D721Med (cell line): ENCODE measurements at regions not wholly inside any gene's neighbourhood (a gene's known extent, or its start where the extent isn't known, plus 50 kb on each side); places are given as distances from the start of the nearest gene placed in this dataset.

Experiments used
- DNase-seq: peaks from one replicate; pipeline ENCODE4 v3.0.0; 2011; ENCODE audit warnings: low spot score; ENCODE audit not compliant: insufficient read length
- FAIRE-seq: peaks from 2 replicates; lab custom pipeline; 2011; peaks lifted over from hg19 to GRCh38; lab: Jason Lieb, UNC
- CTCF ChIP-seq: IDR thresholded peaks from 2 replicates; pipeline ENCODE4 v1.5.1; 2012; ENCODE audit warnings: mild to moderate bottlenecking, control low read depth; ENCODE audit not compliant: insufficient read depth; ENCODE audit errors: missing control alignments

DNA sequence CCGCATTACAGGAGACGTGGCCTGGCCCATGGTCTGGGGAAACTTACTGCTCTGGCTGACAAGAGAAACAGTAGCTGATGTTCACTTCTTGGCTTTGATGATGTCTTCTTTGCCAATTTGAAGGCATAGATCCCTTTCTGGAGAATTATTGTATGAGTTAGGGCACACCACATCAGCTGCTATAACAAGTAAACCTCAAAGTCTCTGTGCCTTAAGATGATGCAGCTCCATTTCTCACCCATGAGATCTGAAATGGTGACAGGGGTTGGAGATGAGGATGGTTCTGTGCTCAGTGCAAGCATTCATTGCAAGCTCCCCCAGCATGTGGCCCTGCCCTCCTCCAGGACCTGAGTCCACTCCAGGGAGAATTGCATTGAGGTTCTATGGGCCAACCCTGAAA lies 157.4 kb downstream of the IRX5 start:
- no peak for DNase-seq
- no peak for FAIRE-seq
- TF ChIP-seq CTCF: no peak

GRCh38 chr16:55089600-55089999 lies 158.9 kb downstream of the IRX5 start:
- DNase-seq (no peak), FAIRE-seq (no peak)
- TF ChIP-seq CTCF: no peak

DNA sequence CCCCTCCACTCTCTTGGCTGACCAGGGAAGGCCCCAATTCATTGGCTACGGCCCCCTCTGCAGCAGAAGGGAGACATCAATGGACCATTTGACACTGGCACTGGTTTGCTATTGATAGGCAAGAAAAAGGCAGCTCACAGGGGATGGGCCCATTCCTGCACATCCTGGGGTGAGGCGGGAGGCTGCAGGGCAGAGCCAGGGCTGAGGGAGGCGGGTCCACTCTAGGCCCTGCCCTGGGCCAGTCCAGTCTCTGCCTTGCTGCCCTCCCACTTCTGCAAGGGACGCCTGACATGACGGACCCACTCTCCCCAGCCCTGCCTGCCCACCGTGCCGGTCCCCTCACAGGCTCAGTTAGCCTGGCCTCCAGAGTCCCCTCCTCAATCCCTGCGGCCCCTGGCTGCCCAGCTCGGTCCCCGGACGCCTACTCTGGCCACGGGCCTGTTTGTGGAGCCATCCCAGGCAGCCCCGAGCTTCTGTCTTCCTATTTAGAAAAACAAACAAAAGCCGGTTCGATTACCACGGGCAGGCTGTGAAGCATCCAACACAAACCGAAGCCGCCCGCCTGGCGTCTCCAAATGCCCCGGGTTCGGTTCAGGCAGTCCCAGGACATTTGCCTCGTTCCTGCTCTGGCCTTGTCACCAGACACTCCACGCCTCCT lies 160.7 kb downstream of the IRX5 start:
- no peak for DNase-seq
- TF ChIP-seq CTCF: no peak
- FAIRE-seq: no peak

DNA sequence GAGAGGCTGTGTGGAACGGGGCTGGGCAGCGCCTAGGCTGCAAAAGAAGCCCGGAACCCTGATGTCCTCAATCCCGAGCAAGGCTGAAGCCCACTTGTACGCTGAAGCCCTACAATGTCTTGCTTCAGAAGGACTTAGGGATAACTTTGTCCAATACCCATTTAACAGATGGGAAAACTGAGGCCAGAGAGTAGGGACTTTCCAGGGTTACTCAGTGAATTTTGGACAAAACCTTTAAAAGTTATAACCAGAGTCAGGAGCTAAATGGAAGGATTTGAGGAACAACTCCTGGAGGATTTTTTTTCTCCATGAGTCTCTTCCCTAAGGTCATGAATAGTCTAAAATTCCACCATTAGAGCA lies 161.2 kb downstream of the IRX5 start:
- TF ChIP-seq CTCF: no peak
- no peak for FAIRE-seq

DNA sequence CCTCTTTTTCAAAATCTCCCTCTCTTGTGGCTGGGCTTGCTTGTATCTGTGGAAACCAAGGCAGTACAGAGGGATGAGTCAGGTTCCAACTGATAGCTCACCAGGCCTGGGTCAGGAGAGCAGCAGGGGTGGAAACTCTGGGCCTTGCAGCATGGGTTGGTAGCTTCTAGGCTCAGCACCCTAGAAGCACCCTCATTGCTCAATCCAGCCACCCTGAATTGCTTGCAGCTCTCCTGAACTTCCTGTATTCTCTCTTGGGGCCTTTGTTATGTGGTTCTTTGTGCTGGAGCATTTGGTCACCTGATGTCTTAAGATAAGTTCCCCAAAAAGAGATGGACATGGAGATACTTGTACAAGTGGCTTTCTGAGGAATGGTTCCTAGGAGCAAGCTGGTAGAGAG lies 169.4 kb downstream of the IRX5 start:
- TF ChIP-seq CTCF: no peak
- FAIRE-seq (no peak), DNase-seq (no peak)

More for the DNA sequence above, 161.2 kb downstream of the IRX5 start:
- no peak for DNase-seq

GRCh38 chr16:55101026-55101425 lies 170.4 kb downstream of the IRX5 start:
- no peak for FAIRE-seq
- no peak for DNase-seq
- TF ChIP-seq CTCF: no peak

- DNase-seq: no peak
- FAIRE-seq: no peak
- TF ChIP-seq CTCF: no peak
These were observed 171.4 kb downstream of the IRX5 start for GRCh38 chr16:55102077-55102476.
